ENCODE measurements at regions not wholly inside any gene's neighbourhood (a gene's known extent, or its start where the extent isn't known, plus 50 kb on each side); places are given as distances from the start of the nearest gene placed in this dataset.

DNA sequence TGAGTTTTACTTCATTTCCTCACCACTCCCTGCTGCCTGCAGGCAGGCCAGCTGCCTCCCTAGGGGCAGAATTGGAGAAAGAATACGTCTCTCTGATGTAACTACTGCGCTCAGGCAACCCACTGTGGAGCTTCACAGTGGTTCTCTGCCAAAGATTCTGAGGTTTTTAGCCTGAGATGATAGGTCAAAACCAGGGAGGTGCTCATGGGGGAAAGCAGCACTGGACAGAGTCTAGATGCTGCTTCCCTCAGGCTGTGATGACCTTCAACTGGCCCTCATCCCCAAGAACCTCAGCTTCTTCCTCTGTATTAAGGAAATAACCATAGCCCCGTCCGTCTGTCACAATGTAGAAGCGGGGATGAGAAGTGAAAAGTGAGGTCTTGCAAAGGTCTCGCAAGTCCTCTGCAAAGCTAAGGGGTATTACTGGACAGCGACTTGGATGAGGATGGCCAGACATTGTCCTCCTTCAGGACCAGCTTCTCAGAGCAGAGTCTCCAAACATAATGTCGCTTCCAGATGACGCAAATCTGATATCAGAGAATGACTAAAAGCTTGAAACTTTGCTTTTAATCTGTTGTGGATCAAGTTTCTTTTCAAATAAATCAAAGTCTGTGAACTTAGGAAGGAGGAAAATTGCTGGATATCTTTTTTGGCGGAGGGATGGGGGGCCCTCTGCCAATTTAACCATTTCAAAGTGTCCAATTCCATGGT, 65.9 kb upstream of the ATP5PO start:
- Mint-ChIP-seq H3K4me1 (peaks cover 12 to 20% of the 10 kb centered on the region in 2 experiments), H3K4me3 (no peak overlapping the region), H3K27me3 (ENCODE audit: low read depth) (peaks cover 2% of the 10 kb centered on the region), H3K27ac (no peak overlapping the region), H3K9me3 (peaks cover 0 to 3% of the 10 kb centered on the region in 2 experiments; a peak in 2 of 5 replicates), H3K36me3 (ENCODE audit: insufficient read depth in 1 of 3, low read depth in 3 of 3) (no peaks in the 10 kb centered on the region)
- Histone ChIP-seq H3K18ac (ENCODE audit: insufficient read length, low read depth, low read length) (no peak overlapping the region), H3K56ac (ENCODE audit: insufficient read length, low read depth, low read length) (no peak overlapping the region), H4K5ac (ENCODE audit: insufficient read length, low read depth, low read length) (no peak overlapping the region), H3K79me2 (ENCODE audit: insufficient read depth, low read length) (no peaks in the 10 kb centered on the region), H2BK20ac (ENCODE audit: low read depth, low read length, poor library complexity, severe bottlenecking) (no peak overlapping the region), H3K23me2 (ENCODE audit: insufficient read length, low read depth, low read length, poor library complexity, severe bottlenecking) (no peaks in the 10 kb centered on the region), H3T11ph (ENCODE audit: low read length) (no peak overlapping the region), H3K9ac (ENCODE audit: extremely low read depth, insufficient read length, low read length) (no peak overlapping the region), H3K14ac (ENCODE audit: insufficient read depth, low read length) (no peak overlapping the region), H3K23ac (ENCODE audit: insufficient read length, low read depth, low read length) (no peak overlapping the region), H3K27ac (ENCODE audit: insufficient read length, low read depth, low read length) (no peak overlapping the region), H3K79me1 (ENCODE audit: insufficient read depth, low read depth, low read length, poor library complexity, severe bottlenecking) (no peaks in the 10 kb centered on the region), H3K27me3 (ENCODE audit: insufficient read depth, low read length) (no peaks in the 10 kb centered on the region), H2BK15ac (ENCODE audit: low read depth, low read length) (no peak overlapping the region), H2BK5ac (ENCODE audit: insufficient read length, low read length) (no peak overlapping the region), H3K4me1 (ENCODE audit: insufficient read depth, low read length) (0 out of 2 replicates have a peak, but pooled peaks cover 2% of the 10 kb centered on the region), H3K4ac (ENCODE audit: low read depth, low read length) (no peak overlapping the region), H4K20me1 (ENCODE audit: control insufficient read depth, insufficient read depth, insufficient read length) (no peaks in the 10 kb centered on the region), H2AFZ (ENCODE audit: low read length) (no peak overlapping the region), H2BK12ac (ENCODE audit: insufficient read length, low read depth, low read length) (no peak overlapping the region), H3K4me2 (ENCODE audit: insufficient read depth, insufficient read length, low read length) (no peak overlapping the region), H4K8ac (replicated peaks; ENCODE audit: insufficient read length, low read depth, low read length) (no peak overlapping the region), H2BK120ac (ENCODE audit: low read depth, low read length, poor library complexity, severe bottlenecking) (no peak overlapping the region), H3K9me3 (ENCODE audit: control insufficient read depth, low read depth, low read length) (no peaks in the 10 kb centered on the region), H4K91ac (ENCODE audit: insufficient read length, low read depth, low read length) (no peak overlapping the region), H2AK5ac (ENCODE audit: insufficient read length, low read length) (no peak overlapping the region)
- WGBS (ENCODE audit: extremely low coverage, insufficient read length, low lambda C conversion rate), result no CpG with 5 or more reads among the region's 10 CpGs
- DNase-seq, result no peak
- TF ChIP-seq, protein P1, sequence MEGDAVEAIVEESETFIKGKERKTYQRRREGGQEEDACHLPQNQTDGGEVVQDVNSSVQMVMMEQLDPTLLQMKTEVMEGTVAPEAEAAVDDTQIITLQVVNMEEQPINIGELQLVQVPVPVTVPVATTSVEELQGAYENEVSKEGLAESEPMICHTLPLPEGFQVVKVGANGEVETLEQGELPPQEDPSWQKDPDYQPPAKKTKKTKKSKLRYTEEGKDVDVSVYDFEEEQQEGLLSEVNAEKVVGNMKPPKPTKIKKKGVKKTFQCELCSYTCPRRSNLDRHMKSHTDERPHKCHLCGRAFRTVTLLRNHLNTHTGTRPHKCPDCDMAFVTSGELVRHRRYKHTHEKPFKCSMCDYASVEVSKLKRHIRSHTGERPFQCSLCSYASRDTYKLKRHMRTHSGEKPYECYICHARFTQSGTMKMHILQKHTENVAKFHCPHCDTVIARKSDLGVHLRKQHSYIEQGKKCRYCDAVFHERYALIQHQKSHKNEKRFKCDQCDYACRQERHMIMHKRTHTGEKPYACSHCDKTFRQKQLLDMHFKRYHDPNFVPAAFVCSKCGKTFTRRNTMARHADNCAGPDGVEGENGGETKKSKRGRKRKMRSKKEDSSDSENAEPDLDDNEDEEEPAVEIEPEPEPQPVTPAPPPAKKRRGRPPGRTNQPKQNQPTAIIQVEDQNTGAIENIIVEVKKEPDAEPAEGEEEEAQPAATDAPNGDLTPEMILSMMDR (conservative IDR thresholded peaks at IDR 0.05), result no peak
